ENCODE measurements at regions not wholly inside any gene's neighbourhood (a gene's known extent, or its start where the extent isn't known, plus 50 kb on each side); places are given as distances from the start of the nearest gene placed in this dataset.

- TF ChIP-seq CTCF (conservative IDR thresholded peaks at IDR 0.05) (no peak), ZFX (IDR thresholded peaks at IDR 0.05) (no peak)
Observed at GRCh38 chr2:160697817-160698216, 204.2 kb upstream of the RBMS1 start.

Data from C4-2B (cell line).